Loucy (cell line): ENCODE measurements at regions not wholly inside any gene's neighbourhood (a gene's known extent, or its start where the extent isn't known, plus 50 kb on each side); places are given as distances from the start of the nearest gene placed in this dataset.

ENCODE experiments used
- H2AFZ ChIP-seq: fragments of 200-600 bp; sonication (generic); 2 replicates; pipeline ENCODE4 v1.6.0; 2016; ENCODE audit warnings: antibody characterized with exemption, mild to moderate bottlenecking, low read length, moderate library complexity
- H3F3A ChIP-seq: fragments of 200-600 bp; 2 replicates; pipeline ENCODE4 v1.6.0; 2016; ENCODE audit warnings: antibody characterized with exemption, low read depth, mild to moderate bottlenecking
- H3K27me3 ChIP-seq: fragments of 200-600 bp; sonication (generic); 2 replicates; pipeline ENCODE4 v1.6.1; 2014; ENCODE audit warnings: low read length, mild to moderate bottlenecking; ENCODE audit not compliant: insufficient read depth, poor library complexity, severe bottlenecking
- H3K36me3 ChIP-seq: fragments of 200-600 bp; sonication (generic); 2 replicates; pipeline ENCODE4 v1.6.1; 2016; ENCODE audit warnings: low read length; ENCODE audit not compliant: insufficient read depth
- H3K4me1 ChIP-seq: fragments of 200-600 bp; sonication (generic); 2 replicates; pipeline ENCODE4 v1.5.1; 2014; ENCODE audit warnings: low read length, mild to moderate bottlenecking; ENCODE audit not compliant: insufficient read depth, poor library complexity, severe bottlenecking
- H3K4me2 ChIP-seq: fragments of 200-600 bp; sonication (generic); 2 replicates; pipeline ENCODE4 v1.6.0; 2014; ENCODE audit warnings: antibody characterized with exemption, low read length, low read depth, mild to moderate bottlenecking; ENCODE audit not compliant: poor library complexity, severe bottlenecking
- H3K4me3 ChIP-seq: fragments of 200-600 bp; sonication (generic); 2 replicates; pipeline ENCODE4 v1.5.1; 2014; ENCODE audit warnings: low read length, mild to moderate bottlenecking, mixed read lengths; ENCODE audit not compliant: poor library complexity, severe bottlenecking
- H3K79me2 ChIP-seq: fragments of 200-600 bp; sonication (generic); 2 replicates; pipeline ENCODE4 v1.6.1; 2014; ENCODE audit warnings: low read length; ENCODE audit not compliant: insufficient read depth
- H3K9ac ChIP-seq: fragments of 200-600 bp; sonication (generic); 2 replicates; pipeline ENCODE4 v1.6.0; 2014; ENCODE audit warnings: mild to moderate bottlenecking, low read depth, low read length, moderate library complexity; ENCODE audit not compliant: poor library complexity, severe bottlenecking
- H3K9me2 ChIP-seq: fragments of 200-600 bp; sonication (generic); replicated peaks from 2 replicates; pipeline ENCODE4 v1.6.1; 2016; ENCODE audit warnings: low read depth, low read length, mixed read lengths
- H3K9me3 ChIP-seq: fragments of 200-600 bp; sonication (generic); 2 replicates; pipeline ENCODE4 v1.6.1; 2014; ENCODE audit warnings: mild to moderate bottlenecking, antibody characterized with exemption, low read length, low read depth; ENCODE audit not compliant: insufficient read depth
- H4K20me1 ChIP-seq: fragments of 200-600 bp; sonication (generic); 2 replicates; pipeline ENCODE4 v1.6.0; 2014; ENCODE audit warnings: antibody characterized with exemption, low read length, mild to moderate bottlenecking; ENCODE audit not compliant: insufficient read depth, poor library complexity, severe bottlenecking
- CTCF ChIP-seq: fragments of 200-600 bp; sonication (generic); conservative IDR thresholded peaks from 2 replicates; pipeline ENCODE4 v1.5.1; 2014; ENCODE audit warnings: mild to moderate bottlenecking, antibody characterized with exemption, low read length
- EZH2phosphoT487 ChIP-seq: fragments of 200-600 bp; IDR thresholded peaks from 2 replicates; pipeline ENCODE4 v1.6.1; 2018; ENCODE audit warnings: antibody characterized with exemption, mild to moderate bottlenecking, moderate library complexity, borderline replicate concordance

- Histone ChIP-seq H2AFZ (no peak overlapping the region; the same call in 1 of the 2 replicates), H3K4me2 (peak overlapping the region; percentile 43), H3K9ac (no peak overlapping the region)
These were observed 187.3 kb upstream of the TSC22D2 start for GRCh38 chr3:150220799-150221198.

GRCh38 chr3:150220041-150220440 lies 188.1 kb upstream of the TSC22D2 start:
- Histone ChIP-seq H2AFZ (no peak overlapping the region), H3K9me3 (no peaks in the 10 kb centered on the region), H3K4me3 (no peak overlapping the region), H4K20me1 (no peaks in the 10 kb centered on the region), H3F3A (no peaks in the 10 kb centered on the region), H3K4me2 (no peak overlapping the region), H3K9ac (no peak overlapping the region), H3K9me2 (no peaks in the 10 kb centered on the region), H3K27me3 (no peaks in the 10 kb centered on the region), H3K79me2 (no peaks in the 10 kb centered on the region), H3K36me3 (no peaks in the 10 kb centered on the region), H3K4me1 (no peaks in the 10 kb centered on the region)
- no peak for TF ChIP-seq CTCF
- no peak for TF ChIP-seq EZH2phosphoT487

More at GRCh38 chr3:150220799-150221198, 187.3 kb upstream of the TSC22D2 start:
- no peak overlapping the region for H3K4me3 ChIP-seq
- H3K9me3 ChIP-seq: no peaks in the 10 kb centered on the region
- no peaks in the 10 kb centered on the region for H3K27me3 ChIP-seq
- no peaks in the 10 kb centered on the region for H4K20me1 ChIP-seq
- H3K9me2 ChIP-seq: no peaks in the 10 kb centered on the region
- H3F3A ChIP-seq: no peaks in the 10 kb centered on the region
- H3K79me2 ChIP-seq: no peaks in the 10 kb centered on the region
- no peak for TF ChIP-seq CTCF
- TF ChIP-seq EZH2phosphoT487: no peak
- H3K4me1 ChIP-seq: no peaks in the 10 kb centered on the region
- H3K36me3 ChIP-seq: no peaks in the 10 kb centered on the region

GRCh38 chr3:150218841-150219240 lies 189.3 kb upstream of the TSC22D2 start:
- Histone ChIP-seq H3K4me3 (no peak overlapping the region), H3K9me2 (no peaks in the 10 kb centered on the region), H3K9ac (no peak overlapping the region), H3K36me3 (no peaks in the 10 kb centered on the region), H2AFZ (no peak overlapping the region), H3K4me2 (no peak overlapping the region), H3K9me3 (no peaks in the 10 kb centered on the region), H3F3A (no peaks in the 10 kb centered on the region), H3K79me2 (no peaks in the 10 kb centered on the region), H3K27me3 (no peaks in the 10 kb centered on the region), H4K20me1 (no peaks in the 10 kb centered on the region), H3K4me1 (no peaks in the 10 kb centered on the region)
- TF ChIP-seq CTCF: no peak
- no peak for TF ChIP-seq EZH2phosphoT487
